ENCODE measurements at regions not wholly inside any gene's neighbourhood (a gene's known extent, or its start where the extent isn't known, plus 50 kb on each side); places are given as distances from the start of the nearest gene placed in this dataset.

- Histone ChIP-seq H3K4ac (replicated peaks; ENCODE audit: insufficient read length, low read depth, low read length) (no peak overlapping the region), H3K79me2 (ENCODE audit: control insufficient read depth in 1 of 2, insufficient read depth in 2 of 2, low read length in 2 of 2) (no peaks in the 10 kb centered on the region), H3K14ac (ENCODE audit: insufficient read length) (no peak overlapping the region), H2AK5ac (ENCODE audit: low read depth, low read length) (no peak overlapping the region), H3K27me3 (replicated peaks in 1 of 4; ENCODE audit: control insufficient read depth in 3 of 4, extremely low read depth in 1 of 4, insufficient read depth in 3 of 4, low read length in 3 of 4) (no peaks in the 10 kb centered on the region), H2AFZ (ENCODE audit: low read length) (no peak overlapping the region), H4K5ac (ENCODE audit: insufficient read length, low read depth, low read length) (no peak overlapping the region), H3K4me1 (replicated peaks in 1 of 4; ENCODE audit: control insufficient read depth in 3 of 4, insufficient read depth in 4 of 4, low read length in 3 of 4) (no peaks in the 10 kb centered on the region), H2BK120ac (replicated peaks; ENCODE audit: low read depth, low read length) (no peak overlapping the region), H3K27ac (ENCODE audit: low read depth, low read length) (no peak overlapping the region), H3K56ac (replicated peaks; ENCODE audit: insufficient read length, low read depth, low read length) (no peak overlapping the region), H4K8ac (ENCODE audit: extremely low read depth, insufficient read depth, low read length) (no peak overlapping the region), H3K9me3 (ENCODE audit: insufficient read depth in 2 of 2, low read depth in 1 of 2, low read length in 1 of 2) (no peaks in the 10 kb centered on the region), H3K9ac (replicated peaks in 1 of 4; ENCODE audit: extremely low read depth in 1 of 4, low read depth in 3 of 4, low read length in 3 of 4) (no peak overlapping the region), H3K23ac (ENCODE audit: insufficient read length) (no peak overlapping the region), H2BK20ac (ENCODE audit: low read length) (no peak overlapping the region), H2BK5ac (ENCODE audit: low read depth, low read length) (no peak overlapping the region), H3K23me2 (ENCODE audit: low read depth, low read length) (no peaks in the 10 kb centered on the region), H3K79me1 (ENCODE audit: low read depth, low read length) (no peaks in the 10 kb centered on the region), H3K4me2 (ENCODE audit: insufficient read depth in 1 of 2, low read depth in 2 of 2, low read length in 2 of 2) (no peak overlapping the region), H4K91ac (replicated peaks; ENCODE audit: insufficient read length, low read length) (no peak overlapping the region), H2BK15ac (ENCODE audit: low read length) (no peak overlapping the region), H3K36me3 (ENCODE audit: control insufficient read depth in 2 of 4, insufficient read depth in 4 of 4, low read length in 3 of 4) (no peaks in the 10 kb centered on the region), H4K20me1 (replicated peaks in 1 of 2; ENCODE audit: control insufficient read depth in 1 of 2, insufficient read depth in 2 of 2, low read length in 2 of 2) (no peaks in the 10 kb centered on the region), H2BK12ac (ENCODE audit: low read depth, low read length) (no peak overlapping the region), H3K18ac (ENCODE audit: extremely low read depth, low read length) (no peak overlapping the region), H3K4me3 (ENCODE audit: extremely low read depth in 1 of 4, insufficient read depth in 2 of 4, low read depth in 3 of 4, low read length in 4 of 4) (no peak overlapping the region)
- WGBS, 2 experiments (ENCODE audit: extremely low coverage in 1 of 2, insufficient coverage in 1 of 2, insufficient read length in 1 of 2, insufficient replicate concordance in 2 of 2, low coverage in 1 of 2, low lambda C conversion rate in 2 of 2, missing lambda C conversion rate in 1 of 2) = 90% methylated on average over 1 of the region's 1 CpG; no CpG with 5 or more reads in 1 of the 2 experiments
- DNase-seq (ENCODE audit: low read depth in 1 of 2, low spot score in 2 of 2) (no peak), FAIRE-seq (no peak)
- CTCF ChIA-PET (ENCODE audit: partially characterized antibody) = no interaction called here
- POLR2A ChIA-PET (ENCODE audit: partially characterized antibody) = no interaction called here
- no peak for TF ChIP-seq MAFK (IDR thresholded peaks at IDR 0.05; ENCODE audit: low read depth, low read length)
- TF ChIP-seq PHF8 (conservative IDR thresholded peaks at IDR 0.05; ENCODE audit: low read depth, low read length) = no peak
- TF ChIP-seq TAF1 (IDR thresholded peaks at IDR 0.05; ENCODE audit: low read depth, low read length) = no peak
- no peak for TF ChIP-seq POLR2AphosphoS5 (IDR thresholded peaks at IDR 0.05; ENCODE audit: low read depth, low read length)
- no peak for TF ChIP-seq SP4 (IDR thresholded peaks at IDR 0.05; ENCODE audit: low read length)
- no peak for TF ChIP-seq CTBP2 (IDR thresholded peaks at IDR 0.05; ENCODE audit: borderline replicate concordance, insufficient read depth, insufficient read length, low read length)
- TF ChIP-seq CEBPB (IDR thresholded peaks at IDR 0.05; ENCODE audit: low read depth, low read length) = no peak
- no peak for TF ChIP-seq KDM1A (IDR thresholded peaks at IDR 0.05; ENCODE audit: borderline replicate concordance, low read length)
- TF ChIP-seq ZNF274 (IDR thresholded peaks at IDR 0.05; ENCODE audit: borderline replicate concordance, extremely low read depth, low read length) = no peak
Measured at GRCh38 chr6:55958790-55959189, 83.4 kb upstream of the BMP5 start.
